ENCODE measurements at regions not wholly inside any gene's neighbourhood (a gene's known extent, or its start where the extent isn't known, plus 50 kb on each side); places are given as distances from the start of the nearest gene placed in this dataset.

GRCh38 chrX:16311671-16312070, 144.4 kb downstream of the MAGEB17 start:
- TF ChIP-seq POLR2A (IDR thresholded peaks at IDR 0.05) (no peak), CTCF (IDR thresholded peaks at IDR 0.05) (no peak)

Measured in vagina (tissue), 2 donors.